B cell (primary cell): ENCODE measurements at regions not wholly inside any gene's neighbourhood (a gene's known extent, or its start where the extent isn't known, plus 50 kb on each side); places are given as distances from the start of the nearest gene placed in this dataset.

ENCODE experiments used
- ATAC-seq: fragments of 200-7000 bp; cut with Tn5 transposase; one replicate; pipeline ENCODE4 v1.10.0; 2021; ENCODE audit warnings: low read depth, mild to moderate bottlenecking, moderate number of reproducible peaks, moderate library complexity
- CTCF ChIA-PET: fragments of 350-600 bp; sonication (Branson Sonifier 250); formaldehyde crosslinking; loops from one replicate; lab custom pipeline; 2021; ENCODE audit warnings: antibody characterized with exemption, inconsistent platforms; lab: Charles Lee
- POLR2A ChIA-PET: fragments of 350-600 bp; sonication (Branson Sonifier 250); formaldehyde crosslinking; loops from one replicate; lab custom pipeline; 2021; ENCODE audit warnings: antibody characterized with exemption; lab: Charles Lee
- DNase-seq: peaks from one replicate; pipeline ENCODE4 v3.0.0; 2013
- H2AFZ ChIP-seq: 2 replicates; pipeline ENCODE4 v1.6.1; 2012; ENCODE audit warnings: mild to moderate bottlenecking, low read depth, low read length; ENCODE audit not compliant: insufficient read depth, poor library complexity, severe bottlenecking
- H3K27ac ChIP-seq, 2 donors: 1 replicate in 1 of 2; 2 replicates in 1 of 2; pipeline ENCODE4 v1.5.1; 2012 to 2013; ENCODE audit warnings: low read length in 2 of 2, mild to moderate bottlenecking in 2 of 2, moderate library complexity in 1 of 2
- H3K27me3 ChIP-seq, 4 experiments: fragments of 200-600 bp in 1 of 4; sonication (generic) in 1 of 4; replicated peaks in 1 of 4; 1 replicate in 2 of 4; 2 replicates in 2 of 4; pipeline versions ENCODE4 v1.6.1 to v1.7.0; 2013 to 2016; ENCODE audit warnings: low read length in 3 of 4, mild to moderate bottlenecking in 2 of 4, mixed read lengths in 1 of 4, moderate library complexity in 1 of 4; ENCODE audit not compliant: insufficient read depth in 4 of 4, control insufficient read depth in 3 of 4; ENCODE audit errors: control extremely low read depth in 1 of 4
- H3K36me3 ChIP-seq, 2 experiments: replicated peaks in 1 of 2; 1 replicate in 1 of 2; 2 replicates in 1 of 2; pipeline versions ENCODE4 v1.6.1 to v1.7.1; 2013; ENCODE audit warnings: low read length in 1 of 2; ENCODE audit not compliant: insufficient read depth in 2 of 2, control insufficient read depth in 1 of 2; ENCODE audit errors: control extremely low read depth in 1 of 2, extremely low read depth in 1 of 2
- H3K4me1 ChIP-seq, 2 donors: fragments of 200-600 bp in 1 of 2; sonication (generic) in 1 of 2; 1 replicate in 1 of 2; 2 replicates in 1 of 2; pipeline versions ENCODE4 v1.5.1 to v1.6.1; 2013 to 2017; ENCODE audit warnings: low read length in 2 of 2; ENCODE audit not compliant: control insufficient read depth in 2 of 2, insufficient read depth in 2 of 2
- H3K4me2 ChIP-seq: replicated peaks from 2 replicates; pipeline ENCODE3; 2012; ENCODE audit warnings: mild to moderate bottlenecking, low read depth, low read length; ENCODE audit not compliant: poor library complexity, severe bottlenecking
- H3K4me3 ChIP-seq, 5 experiments: fragments of 200-600 bp in 1 of 5; sonication (generic) in 1 of 5; 1 replicate in 3 of 5; 2 replicates in 2 of 5; pipeline versions ENCODE4 v1.5.1 to v1.7.0; 2011 to 2016; ENCODE audit warnings: low read length in 4 of 5, mild to moderate bottlenecking in 4 of 5, low read depth in 2 of 5, control low read depth in 1 of 5, moderate library complexity in 1 of 5; ENCODE audit not compliant: insufficient read depth in 1 of 5; ENCODE audit errors: control extremely low read depth in 1 of 5, extremely low read depth in 1 of 5
- H3K79me2 ChIP-seq: fragments of 200-600 bp; sonication (generic); one replicate; pipeline ENCODE4 v1.6.0; 2016; ENCODE audit warnings: low read length; ENCODE audit not compliant: control insufficient read depth, insufficient read depth
- H3K9ac ChIP-seq: fragments of 200-600 bp; sonication (generic); 2 replicates; pipeline ENCODE4 v1.6.1; 2017; ENCODE audit warnings: mild to moderate bottlenecking, low read length, moderate library complexity
- H3K9me3 ChIP-seq, 3 donors: one replicate each; pipeline versions ENCODE4 v1.6.1 to v1.7.1; 2013; ENCODE audit warnings: low read length in 2 of 3; ENCODE audit not compliant: control insufficient read depth in 2 of 3, insufficient read depth in 1 of 3; ENCODE audit errors: control extremely low read depth in 1 of 3
- H4K20me1 ChIP-seq: 2 replicates; pipeline ENCODE4 v1.6.0; 2012; ENCODE audit warnings: mild to moderate bottlenecking, low read length; ENCODE audit not compliant: insufficient read depth, control insufficient read depth, poor library complexity, severe bottlenecking
- H3K27ac Mint-ChIP-seq: one replicate; pipeline ENCODE4 v1.8.0; 2021; ENCODE audit warnings: mixed read lengths
- H3K27me3 Mint-ChIP-seq: one replicate; pipeline ENCODE4 v1.8.0; 2021; ENCODE audit warnings: mixed read lengths
- H3K4me1 Mint-ChIP-seq: one replicate; pipeline ENCODE4 v1.8.0; 2021; ENCODE audit warnings: mixed read lengths
- H3K4me3 Mint-ChIP-seq: one replicate; pipeline ENCODE4 v1.8.0; 2021; ENCODE audit warnings: mixed read lengths
- H3K9me3 Mint-ChIP-seq: one replicate; pipeline ENCODE4 v1.8.0; 2022; ENCODE audit warnings: mixed read lengths; ENCODE audit not compliant: insufficient read depth
- EZH2 ChIP-seq: IDR thresholded peaks from 2 replicates; pipeline ENCODE4 v1.6.1; 2012; ENCODE audit warnings: borderline replicate concordance, low read depth, mild to moderate bottlenecking, moderate library complexity, low read length; ENCODE audit not compliant: insufficient read depth, poor library complexity, severe bottlenecking
- WGBS: methylation state at CpG from one replicate; pipeline ENCODE4 v1.1.5; 2013; ENCODE audit warnings: missing lambda C conversion rate; ENCODE audit not compliant: insufficient coverage; 5-methylcytosine and 5-hydroxymethylcytosine counted together
- intact Hi-C: fragments of 100-400 bp; cut with micrococcal nuclease; formaldehyde crosslinking; loops from one replicate; pipeline ENCODE4 v1.10.0; 2022
- TF ChIP-seq, protein P1 (sequence below): fragments of 200-600 bp; IDR thresholded peaks from one replicate; pipeline ENCODE4 v1.8.0; 2022; ENCODE audit warnings: antibody characterized with exemption, mild to moderate bottlenecking

DNA sequence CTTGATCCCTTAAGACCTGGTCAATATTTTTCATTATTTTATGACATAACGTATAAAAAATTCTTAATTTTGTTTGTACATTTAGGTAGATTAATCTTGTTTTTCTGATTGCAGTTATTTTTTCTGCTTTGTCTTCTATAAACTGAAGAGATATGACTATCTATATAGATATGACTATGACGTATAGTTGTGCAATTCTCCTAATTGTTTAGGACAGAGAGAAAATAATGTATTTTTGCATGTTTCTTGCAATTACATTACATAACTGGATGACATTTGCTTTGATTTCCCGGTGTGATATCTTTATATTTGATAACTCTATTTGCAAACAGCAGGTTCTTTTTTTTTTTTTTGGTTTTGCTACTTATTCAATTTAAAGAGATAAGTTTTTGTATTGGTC is 310.2 kb upstream of the REG3G start:
- ChIA-PET POLR2A (no interaction called here), CTCF (no interaction called here)
- Histone ChIP-seq H3K4me2 (no peak overlapping the region), H4K20me1 (no peaks in the 10 kb centered on the region), H3K4me1 (no peaks in the 10 kb centered on the region), H3K9ac (no peak overlapping the region), H3K27me3 (no peaks in the 10 kb centered on the region), H3K36me3 (no peaks in the 10 kb centered on the region), H3K79me2 (no peaks in the 10 kb centered on the region), H3K27ac (no peak overlapping the region), H3K9me3 (peaks cover 0 to under 1% (median 0%) of the 10 kb centered on the region in 3 donors), H2AFZ (no peak overlapping the region), H3K4me3 (no peak overlapping the region)
- TF ChIP-seq, protein P1, sequence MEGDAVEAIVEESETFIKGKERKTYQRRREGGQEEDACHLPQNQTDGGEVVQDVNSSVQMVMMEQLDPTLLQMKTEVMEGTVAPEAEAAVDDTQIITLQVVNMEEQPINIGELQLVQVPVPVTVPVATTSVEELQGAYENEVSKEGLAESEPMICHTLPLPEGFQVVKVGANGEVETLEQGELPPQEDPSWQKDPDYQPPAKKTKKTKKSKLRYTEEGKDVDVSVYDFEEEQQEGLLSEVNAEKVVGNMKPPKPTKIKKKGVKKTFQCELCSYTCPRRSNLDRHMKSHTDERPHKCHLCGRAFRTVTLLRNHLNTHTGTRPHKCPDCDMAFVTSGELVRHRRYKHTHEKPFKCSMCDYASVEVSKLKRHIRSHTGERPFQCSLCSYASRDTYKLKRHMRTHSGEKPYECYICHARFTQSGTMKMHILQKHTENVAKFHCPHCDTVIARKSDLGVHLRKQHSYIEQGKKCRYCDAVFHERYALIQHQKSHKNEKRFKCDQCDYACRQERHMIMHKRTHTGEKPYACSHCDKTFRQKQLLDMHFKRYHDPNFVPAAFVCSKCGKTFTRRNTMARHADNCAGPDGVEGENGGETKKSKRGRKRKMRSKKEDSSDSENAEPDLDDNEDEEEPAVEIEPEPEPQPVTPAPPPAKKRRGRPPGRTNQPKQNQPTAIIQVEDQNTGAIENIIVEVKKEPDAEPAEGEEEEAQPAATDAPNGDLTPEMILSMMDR = no peak
- TF ChIP-seq EZH2 = no peak
- Mint-ChIP-seq H3K4me3 (no peak overlapping the region), H3K27me3 (no peaks in the 10 kb centered on the region), H3K4me1 (no peaks in the 10 kb centered on the region), H3K9me3 (no peaks in the 10 kb centered on the region), H3K27ac (no peak overlapping the region)
- DNase-seq (no peak), ATAC-seq (no peak)
- intact Hi-C loops = no loop called here
- no CpG with 5 or more reads among the region's 3 CpGs for WGBS

DNA sequence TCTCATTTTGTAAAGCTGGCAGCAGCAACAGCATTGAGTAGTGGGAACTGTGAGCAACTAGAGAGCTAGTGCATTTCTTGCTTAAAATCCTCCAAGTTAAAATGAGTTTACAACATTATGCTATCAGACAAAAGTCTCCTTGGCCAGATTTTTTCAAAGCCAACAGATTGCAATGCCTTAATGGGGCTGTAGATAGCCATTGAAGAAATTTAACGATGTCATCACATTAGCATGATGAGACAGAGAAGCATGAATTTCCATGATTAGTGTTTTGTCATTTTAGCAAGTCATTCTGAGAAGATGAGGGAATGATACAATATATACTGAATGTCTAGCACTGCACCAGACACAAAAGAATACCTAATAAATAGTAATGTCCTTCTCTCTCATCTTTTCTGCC is 307.5 kb upstream of the REG3G start:
- intact Hi-C loops = no loop called here
- H3K4me3 ChIP-seq = no peak overlapping the region
- POLR2A ChIA-PET = no interaction called here
- H3K4me1 ChIP-seq = no peaks in the 10 kb centered on the region
- no peak for TF ChIP-seq EZH2
- TF ChIP-seq, protein P1 = no peak
- no peak overlapping the region for H2AFZ ChIP-seq
- H3K36me3 ChIP-seq = no peaks in the 10 kb centered on the region
- H3K4me2 ChIP-seq = no peak overlapping the region
- no peaks in the 10 kb centered on the region for H3K27me3 ChIP-seq
- Mint-ChIP-seq H3K9me3 (no peaks in the 10 kb centered on the region), H3K27me3 (no peaks in the 10 kb centered on the region), H3K4me3 (no peak overlapping the region), H3K27ac (no peak overlapping the region), H3K4me1 (no peaks in the 10 kb centered on the region)
- no CpG with 5 or more reads among the region's 1 CpG for WGBS
- H4K20me1 ChIP-seq = no peaks in the 10 kb centered on the region
- ATAC-seq (no peak), DNase-seq (no peak)
- no peaks in the 10 kb centered on the region for H3K79me2 ChIP-seq
- H3K9ac ChIP-seq = no peak overlapping the region
- no peak overlapping the region for H3K27ac ChIP-seq
- CTCF ChIA-PET = no interaction called here
- no peaks in the 10 kb centered on the region for H3K9me3 ChIP-seq
